Dermis microvascular lymphatic vessel endothelial cell (primary cell): ENCODE measurements at regions not wholly inside any gene's neighbourhood (a gene's known extent, or its start where the extent isn't known, plus 50 kb on each side); places are given as distances from the start of the nearest gene placed in this dataset.
"Not testable (repeated sequence)": the region's sequence is repeated elsewhere in the genome, so short reads cannot be mapped to it uniquely, and the experiment has no call there.

ENCODE experiments used
- DNase-seq, 2 donors: peaks; one replicate each; pipeline versions ENCODE4 v3.0.0 to v3.0.0-alpha.2; 2010; ENCODE audit warnings: low read depth in 2 of 2

- no peak for DNase-seq
Observed at GRCh38 chr6:19976411-19977129, 139.4 kb downstream of the ID4 start.

DNA sequence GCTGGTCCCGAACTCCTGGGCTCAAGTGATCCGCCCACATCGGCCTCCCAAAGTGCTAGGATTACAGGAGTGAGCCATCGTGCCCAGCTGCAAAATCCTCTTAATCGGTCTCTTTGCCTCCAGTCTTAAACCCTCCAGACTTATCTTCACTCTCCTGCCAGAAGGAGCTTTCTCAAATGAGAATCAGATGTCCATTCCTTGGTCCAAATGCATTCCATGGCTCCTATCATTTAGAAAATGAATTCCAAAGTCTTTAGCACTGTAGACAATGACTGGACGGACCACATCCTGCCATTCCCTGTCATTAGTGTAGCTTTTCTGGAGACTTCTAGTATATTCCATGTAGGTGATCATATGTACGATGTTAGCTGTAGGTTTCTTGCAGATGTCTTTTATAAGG lies 141.9 kb downstream of the ID4 start:
- no peak for DNase-seq

- no peak for DNase-seq
Observed at GRCh38 chr6:19979986-19980385, 142.8 kb downstream of the ID4 start.

DNA sequence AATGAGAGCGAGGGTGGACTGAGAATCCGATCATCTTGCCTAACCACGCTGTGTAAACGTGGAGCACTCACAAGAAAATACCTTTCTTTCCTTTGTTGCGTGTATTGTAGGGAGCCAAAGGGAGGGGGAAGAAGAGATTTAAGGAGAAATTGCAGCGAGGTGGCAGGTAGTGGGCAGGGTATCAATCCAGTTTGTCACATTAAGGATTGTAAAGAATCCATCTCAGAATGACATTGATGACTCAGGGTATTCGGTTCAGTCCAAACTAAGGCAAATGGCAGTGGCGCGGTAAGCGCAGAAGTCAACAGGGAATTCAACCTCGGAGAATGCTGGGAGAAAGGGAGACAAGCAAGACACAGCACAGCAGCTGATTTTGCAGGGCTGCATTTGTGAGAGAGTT lies 146.2 kb downstream of the ID4 start:
- no peak for DNase-seq

DNA sequence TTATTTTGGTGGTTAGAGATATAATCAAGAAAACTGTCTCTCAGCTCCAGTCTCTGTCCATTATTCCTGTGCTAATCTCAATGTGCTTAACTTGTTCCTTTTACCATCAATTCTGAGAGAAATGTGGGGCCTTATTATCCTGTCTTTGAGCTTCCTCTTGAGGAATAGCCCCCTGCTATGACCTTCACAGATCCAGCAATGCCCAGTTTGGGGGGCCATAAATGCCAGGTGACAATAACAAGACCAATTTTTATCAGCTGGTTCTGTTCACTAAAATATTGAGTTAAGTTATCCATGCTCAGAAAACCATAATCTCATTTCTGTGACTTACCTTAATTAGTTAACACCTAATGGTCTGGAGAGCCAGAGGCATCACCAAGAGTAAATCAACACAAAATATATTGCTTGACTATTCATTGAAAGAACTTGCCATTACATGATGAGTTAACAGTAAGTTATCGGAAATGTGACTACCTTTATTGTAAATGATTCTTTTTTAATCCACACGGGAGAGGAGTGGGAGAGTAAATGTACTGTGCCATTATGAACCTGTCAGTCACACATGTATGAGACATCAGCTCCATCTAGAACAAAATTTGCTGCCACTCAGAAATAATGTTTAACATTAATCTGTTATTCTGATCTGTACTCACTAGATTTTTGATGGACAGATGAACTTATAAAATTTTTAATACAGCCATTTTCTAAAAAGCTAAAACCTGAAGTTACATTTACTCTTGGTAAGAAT lies 149.7 kb downstream of the ID4 start:
- no peak for DNase-seq

- peak in 1 of 2 donors; percentile 4 for DNase-seq
Observed at GRCh38 chr6:19988555-19988954, 151.4 kb downstream of the ID4 start.

DNA sequence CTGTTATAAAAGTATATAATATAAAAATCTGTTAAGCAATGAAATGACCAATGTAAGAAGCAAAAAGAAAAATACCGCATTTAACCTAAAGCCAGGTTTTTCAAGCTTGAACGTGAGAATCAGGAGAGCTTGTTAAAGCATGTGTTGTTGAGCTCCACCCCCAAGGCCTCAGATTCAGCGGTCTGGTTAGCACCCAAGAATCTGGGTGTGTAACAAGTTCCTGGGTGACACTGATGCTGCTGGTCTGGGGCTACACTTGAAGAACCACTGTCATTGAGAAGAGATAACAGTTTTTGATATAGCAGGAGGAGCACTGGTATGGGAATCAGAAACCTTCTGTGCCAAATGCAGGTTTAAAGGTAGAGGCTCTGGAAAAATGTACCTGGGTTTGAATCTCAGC lies 154.0 kb downstream of the ID4 start:
- DNase-seq: no peak

DNA sequence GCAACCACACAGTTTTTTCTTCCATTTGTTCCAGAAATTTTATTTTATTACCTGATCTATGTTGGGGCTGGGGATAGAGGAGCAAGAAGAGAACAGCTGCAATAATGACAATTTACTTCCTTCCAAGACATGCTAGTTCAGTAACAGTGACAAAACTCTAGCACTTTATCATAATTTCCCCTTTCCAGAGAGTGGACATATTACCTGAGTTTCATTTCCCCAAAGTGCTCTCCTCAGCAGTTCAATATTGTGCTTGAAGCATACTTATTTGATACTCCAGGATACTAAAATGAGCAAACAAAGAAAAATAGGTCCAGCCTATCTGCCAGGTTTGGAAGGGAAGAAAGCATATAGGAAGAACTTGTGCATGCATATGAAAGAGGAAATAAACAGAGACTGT lies 157.7 kb downstream of the ID4 start:
- no peak for DNase-seq

DNA sequence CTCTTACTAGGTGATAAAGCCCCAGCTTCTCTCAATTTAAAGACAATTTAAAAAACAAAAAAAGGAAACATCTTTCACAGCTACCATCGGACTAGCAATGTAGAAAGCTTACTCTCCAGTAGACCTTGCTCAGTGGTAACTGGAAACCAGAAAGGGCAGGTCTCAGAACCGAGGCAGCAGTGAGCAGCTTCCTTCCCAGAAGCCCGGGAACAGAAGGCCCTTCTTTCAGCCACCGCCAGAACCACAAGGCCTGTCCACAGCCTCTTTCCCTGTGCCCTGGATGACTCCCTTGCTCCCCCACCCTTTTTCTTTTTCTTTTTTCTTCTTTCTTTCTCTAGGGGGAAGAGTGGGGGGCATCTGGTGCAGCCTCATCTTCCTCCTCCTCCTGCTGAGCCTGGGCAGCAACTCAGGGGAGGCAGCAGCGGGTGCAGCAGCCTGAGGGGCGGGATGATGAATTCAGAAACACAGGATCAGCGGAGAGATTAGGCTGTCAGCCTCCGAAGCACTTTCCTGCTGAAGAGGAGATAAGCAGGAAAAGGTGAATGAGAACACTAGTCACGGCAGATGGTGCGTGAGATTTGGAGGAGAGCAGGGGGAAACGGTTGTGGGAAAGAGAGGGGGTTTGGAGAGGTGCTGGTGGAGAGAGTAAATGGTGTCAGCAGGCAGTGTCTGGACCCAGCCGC lies 158.5 kb downstream of the ID4 start:
- DNase-seq: no peak

DNA sequence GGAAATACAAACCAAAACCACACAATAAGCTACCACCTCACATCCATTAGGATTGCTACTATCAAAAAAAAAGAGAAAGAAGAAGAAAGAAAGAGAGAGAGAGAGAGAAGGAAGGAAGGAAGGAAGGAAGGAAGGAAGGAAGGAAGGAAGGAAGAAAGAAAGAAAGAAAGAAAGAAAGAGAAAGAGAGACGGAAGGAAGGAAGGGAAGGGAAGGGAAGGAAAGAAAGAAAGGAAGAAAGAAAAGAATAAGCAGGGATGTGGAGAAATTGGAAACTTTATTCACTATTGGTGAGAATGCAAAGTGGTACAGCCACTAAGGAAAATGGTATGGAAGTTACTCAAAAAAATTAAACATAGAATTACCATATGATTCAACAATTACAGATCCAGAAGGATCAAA lies 159.9 kb downstream of the ID4 start:
- no peak for DNase-seq

DNA sequence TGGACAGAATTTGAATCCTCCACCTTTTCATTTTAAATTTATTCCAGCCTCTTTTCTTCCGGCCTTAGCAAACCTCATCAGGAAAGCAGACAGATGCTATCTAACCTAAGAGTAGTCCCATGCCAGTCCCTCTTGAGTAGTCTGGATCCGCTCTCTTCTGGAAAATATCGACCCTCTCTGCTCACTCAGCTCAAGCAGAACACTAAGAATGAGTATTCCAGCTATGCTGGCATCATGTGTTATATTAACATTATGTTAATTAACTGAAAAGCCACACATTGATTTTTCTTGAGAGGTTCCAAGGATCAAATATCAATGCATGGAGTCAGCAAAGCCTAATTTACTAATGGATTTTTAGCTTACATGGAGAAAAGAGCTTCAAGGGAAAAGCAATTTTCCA lies 161.4 kb downstream of the ID4 start:
- no peak for DNase-seq

DNA sequence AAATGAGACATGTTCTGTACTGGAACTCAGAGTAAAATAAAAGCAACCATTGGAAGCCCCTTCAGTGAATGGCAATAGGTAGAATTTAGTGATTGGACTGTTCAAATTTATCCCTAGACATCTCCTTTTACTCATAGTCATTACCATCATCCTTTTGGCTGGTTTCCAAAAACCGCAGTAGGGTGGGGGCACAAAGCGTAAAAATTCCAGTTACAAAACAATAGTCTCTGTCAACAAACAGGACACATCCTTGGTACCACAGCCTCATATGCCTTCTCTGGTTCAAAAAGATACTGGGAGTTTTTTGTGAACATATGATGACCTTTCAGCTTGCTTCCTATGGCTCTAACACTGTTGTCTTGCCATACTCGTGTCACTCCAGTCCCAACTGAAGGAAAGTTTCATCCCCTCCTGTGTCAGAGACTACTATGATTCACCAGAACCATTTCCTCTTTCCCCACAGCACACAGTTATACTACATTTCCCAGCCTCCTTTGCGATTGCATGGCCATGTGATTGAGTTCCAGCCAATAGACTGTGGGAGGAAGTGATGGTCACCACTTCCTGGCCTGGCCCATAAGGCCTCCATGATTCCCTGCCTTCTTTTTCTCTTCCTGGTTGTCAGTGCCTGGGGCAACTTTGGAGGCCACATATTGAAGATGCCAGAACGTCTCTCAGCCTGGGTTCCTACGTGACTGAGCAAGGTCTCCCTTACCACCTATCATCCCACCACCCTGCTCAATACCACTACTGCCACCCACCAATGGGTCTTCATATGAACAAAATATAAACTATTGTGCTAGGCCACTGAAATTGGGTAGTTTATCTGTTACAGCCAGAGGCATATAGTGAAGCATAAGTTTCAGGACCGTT lies 162.4 kb downstream of the ID4 start:
- no peak for DNase-seq

GRCh38 chr6:20001286-20001685 lies 164.1 kb downstream of the ID4 start:
- no peak for DNase-seq

GRCh38 chr6:20006037-20006436 lies 168.9 kb downstream of the ID4 start:
- no peak for DNase-seq

GRCh38 chr6:20008131-20008530 lies 171.0 kb downstream of the ID4 start:
- no peak for DNase-seq

DNA sequence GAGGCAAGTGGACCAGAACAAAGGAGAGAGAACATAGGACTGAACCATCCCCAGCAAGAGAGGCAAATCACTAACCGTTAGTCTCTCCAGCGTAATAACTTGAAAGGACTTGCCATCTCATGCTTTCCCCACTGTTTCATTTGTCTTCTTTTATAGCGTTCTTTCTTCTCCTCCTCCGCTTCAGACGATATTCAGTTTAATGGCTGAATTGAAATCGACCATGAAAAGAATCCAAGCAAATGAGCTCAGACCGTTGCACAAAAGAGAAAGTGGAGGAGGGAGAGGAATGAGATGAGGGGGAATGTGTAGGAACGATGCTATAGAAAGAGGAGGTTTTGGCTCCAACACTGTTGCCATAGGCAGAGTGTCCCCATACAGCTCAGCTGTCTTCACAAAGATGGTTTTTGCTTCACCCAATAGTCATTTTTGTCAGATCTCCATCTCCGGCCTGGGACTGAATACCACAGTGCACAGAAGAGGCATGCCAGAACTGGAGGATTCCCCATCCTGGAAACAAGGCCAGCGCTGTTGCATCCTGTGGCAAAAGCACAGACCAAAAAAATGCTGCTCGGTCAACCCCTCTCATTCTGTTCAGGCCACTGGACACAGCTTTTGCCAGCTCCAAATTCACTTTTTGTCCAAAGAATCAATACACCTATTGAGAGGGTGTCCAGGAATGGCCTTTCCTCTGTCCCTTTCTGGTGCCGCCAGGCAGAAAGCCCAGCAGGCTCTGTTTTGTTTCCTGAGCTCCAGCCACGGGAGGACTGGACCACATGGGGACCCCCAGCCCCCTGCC lies 176.1 kb downstream of the ID4 start:
- DNase-seq: no peak

- DNase-seq: no peak
Observed at GRCh38 chr6:20014508-20014907, 177.3 kb downstream of the ID4 start.

GRCh38 chr6:20020526-20020925 lies 183.4 kb downstream of the ID4 start:
- DNase-seq: no peak

DNA sequence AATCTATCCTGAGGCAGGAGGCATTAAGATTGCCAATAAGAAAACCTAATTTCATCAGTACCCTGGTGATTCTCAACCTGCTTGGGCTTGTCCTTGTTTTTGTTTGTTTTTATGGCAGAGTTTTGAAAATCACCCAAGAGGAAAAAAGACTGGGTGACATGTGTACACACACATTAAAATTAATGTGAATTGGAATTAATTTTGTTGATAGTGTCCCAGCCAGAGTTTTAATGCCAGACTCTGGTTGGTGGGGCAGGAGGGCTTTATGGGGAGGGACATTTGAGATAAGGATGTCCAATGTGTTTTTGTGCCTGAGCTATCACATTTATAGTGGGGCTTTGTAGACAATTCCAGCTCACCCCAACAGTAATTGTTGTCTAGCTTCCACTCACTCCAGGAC lies 184.6 kb downstream of the ID4 start:
- DNase-seq: no peak

GRCh38 chr6:20023549-20024315 lies 186.6 kb downstream of the ID4 start:
- not testable (repeated sequence) for DNase-seq
